ENCODE measurements at regions not wholly inside any gene's neighbourhood (a gene's known extent, or its start where the extent isn't known, plus 50 kb on each side); places are given as distances from the start of the nearest gene placed in this dataset.

DNA sequence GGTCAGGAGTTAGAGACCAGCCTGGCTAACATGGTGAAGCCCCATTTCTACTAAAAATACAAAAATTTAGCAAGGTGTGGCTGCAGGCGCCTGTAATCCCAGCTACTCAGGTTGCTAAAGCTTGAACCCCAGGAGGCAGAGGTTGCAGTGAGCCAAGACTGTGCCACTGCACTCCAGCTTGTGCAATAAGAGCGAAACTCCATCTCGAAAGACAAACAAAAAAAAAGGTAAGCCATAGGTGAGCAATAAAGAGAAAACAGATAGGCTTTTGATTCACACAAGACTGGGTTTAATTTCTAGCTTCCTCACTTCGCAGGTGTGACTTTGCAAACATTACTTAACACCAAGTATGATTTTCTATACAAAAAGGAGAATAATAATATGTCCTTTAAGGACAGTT is 72.3 kb upstream of the ACBD5 start:
- TF ChIP-seq, protein P1, sequence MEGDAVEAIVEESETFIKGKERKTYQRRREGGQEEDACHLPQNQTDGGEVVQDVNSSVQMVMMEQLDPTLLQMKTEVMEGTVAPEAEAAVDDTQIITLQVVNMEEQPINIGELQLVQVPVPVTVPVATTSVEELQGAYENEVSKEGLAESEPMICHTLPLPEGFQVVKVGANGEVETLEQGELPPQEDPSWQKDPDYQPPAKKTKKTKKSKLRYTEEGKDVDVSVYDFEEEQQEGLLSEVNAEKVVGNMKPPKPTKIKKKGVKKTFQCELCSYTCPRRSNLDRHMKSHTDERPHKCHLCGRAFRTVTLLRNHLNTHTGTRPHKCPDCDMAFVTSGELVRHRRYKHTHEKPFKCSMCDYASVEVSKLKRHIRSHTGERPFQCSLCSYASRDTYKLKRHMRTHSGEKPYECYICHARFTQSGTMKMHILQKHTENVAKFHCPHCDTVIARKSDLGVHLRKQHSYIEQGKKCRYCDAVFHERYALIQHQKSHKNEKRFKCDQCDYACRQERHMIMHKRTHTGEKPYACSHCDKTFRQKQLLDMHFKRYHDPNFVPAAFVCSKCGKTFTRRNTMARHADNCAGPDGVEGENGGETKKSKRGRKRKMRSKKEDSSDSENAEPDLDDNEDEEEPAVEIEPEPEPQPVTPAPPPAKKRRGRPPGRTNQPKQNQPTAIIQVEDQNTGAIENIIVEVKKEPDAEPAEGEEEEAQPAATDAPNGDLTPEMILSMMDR (IDR thresholded peaks at IDR 0.05; ENCODE audit: low read length) = no peak
- TF ChIP-seq EZH2 (IDR thresholded peaks at IDR 0.05; ENCODE audit: borderline replicate concordance, low read length) = no peak
